Activated T-helper 1 cell treated with anti-CD3 and anti-CD28 coated beads, Interleukin-12 subunit alpha, Interleukin-12 subunit beta, Interleukin-2, Interleukin-4 antibody, amounts not matched to agents 30 ng/mL and 10 ng/mL and 1 ng/mL, durations not matched to agents 14 hours and 24 hours and 36 hours (primary cell): ENCODE measurements at regions not wholly inside any gene's neighbourhood (a gene's known extent, or its start where the extent isn't known, plus 50 kb on each side); places are given as distances from the start of the nearest gene placed in this dataset.

ENCODE experiments used
- DNase-seq: peaks from one replicate; pipeline ENCODE4 v3.0.0; 2021; ENCODE audit warnings: low spot score
- H3K27ac Mint-ChIP-seq: one replicate; pipeline ENCODE4 v1.8.0; 2021; ENCODE audit warnings: mild to moderate bottlenecking, mixed read lengths
- H3K27me3 Mint-ChIP-seq: one replicate; pipeline ENCODE4 v1.8.0; 2022; ENCODE audit warnings: mild to moderate bottlenecking, moderate library complexity, mixed read lengths; ENCODE audit not compliant: insufficient read depth
- H3K36me3 Mint-ChIP-seq: one replicate; pipeline ENCODE4 v1.8.0; 2021; ENCODE audit warnings: low read depth, mixed read lengths
- H3K4me1 Mint-ChIP-seq: one replicate; pipeline ENCODE4 v1.8.0; 2021; ENCODE audit warnings: low read depth, mixed read lengths
- H3K4me3 Mint-ChIP-seq: one replicate; pipeline ENCODE4 v1.8.0; 2021; ENCODE audit warnings: mild to moderate bottlenecking, moderate library complexity, mixed read lengths
- H3K9me3 Mint-ChIP-seq: one replicate; pipeline ENCODE4 v1.8.0; 2021; ENCODE audit warnings: mixed read lengths
- intact Hi-C: fragments of 100-400 bp; cut with micrococcal nuclease; formaldehyde crosslinking; loops from one replicate; pipeline ENCODE4 v1.15.1; 2024

DNA sequence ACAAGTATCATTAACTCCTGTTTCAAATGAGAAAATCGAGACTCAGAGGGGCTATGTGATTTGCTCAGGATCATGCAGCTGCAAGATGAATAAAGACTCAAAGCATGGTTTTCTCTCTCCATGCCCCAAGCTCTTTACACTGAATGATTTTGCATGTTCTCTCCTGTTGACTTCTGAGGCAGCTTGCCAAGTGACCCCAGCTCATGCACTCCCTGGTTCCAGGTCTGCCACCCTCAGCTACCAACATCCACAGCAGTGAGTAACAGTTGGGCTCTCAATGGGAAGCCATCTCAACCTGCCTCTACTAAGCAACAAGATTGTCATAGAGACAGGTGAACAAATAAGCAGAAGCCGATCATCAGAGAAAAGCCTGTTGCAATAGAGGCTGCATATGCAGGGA lies 116.9 kb upstream of the GADL1 start:
- peaks cover 17% of the 10 kb centered on the region for H3K4me1 Mint-ChIP-seq
- intact Hi-C loops: no loop called here
- no peak overlapping the region for H3K4me3 Mint-ChIP-seq
- H3K36me3 Mint-ChIP-seq: peaks cover 1% of the 10 kb centered on the region
- DNase-seq: no peak
- peaks cover 12% of the 10 kb centered on the region for H3K9me3 Mint-ChIP-seq
- H3K27me3 Mint-ChIP-seq: no peaks in the 10 kb centered on the region
- no peak overlapping the region for H3K27ac Mint-ChIP-seq

DNA sequence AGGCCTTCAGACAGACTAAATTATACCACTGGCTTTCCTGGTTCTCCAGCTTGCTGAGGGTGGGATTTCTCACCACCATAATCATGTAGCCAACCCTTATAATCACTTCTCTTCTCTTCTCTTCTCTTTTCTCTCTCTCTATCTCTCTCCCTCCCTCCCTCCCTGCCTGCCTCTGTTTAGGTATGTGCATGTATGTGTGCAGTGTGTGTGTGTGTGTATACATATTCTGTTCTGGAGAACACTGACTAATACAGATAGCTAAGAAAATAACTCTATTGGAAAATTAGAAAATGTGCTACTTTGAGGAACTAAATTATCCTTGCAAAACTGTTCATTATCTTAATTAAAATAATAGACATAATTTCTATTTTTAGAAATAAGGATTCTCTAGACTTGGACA lies 118.6 kb upstream of the GADL1 start:
- no peak overlapping the region for H3K27ac Mint-ChIP-seq
- H3K36me3 Mint-ChIP-seq: no peaks in the 10 kb centered on the region
- H3K4me1 Mint-ChIP-seq: peaks cover 20% of the 10 kb centered on the region
- intact Hi-C loops: no loop called here
- H3K27me3 Mint-ChIP-seq: no peaks in the 10 kb centered on the region
- H3K9me3 Mint-ChIP-seq: peaks cover 11% of the 10 kb centered on the region
- DNase-seq: no peak
- H3K4me3 Mint-ChIP-seq: no peak overlapping the region

DNA sequence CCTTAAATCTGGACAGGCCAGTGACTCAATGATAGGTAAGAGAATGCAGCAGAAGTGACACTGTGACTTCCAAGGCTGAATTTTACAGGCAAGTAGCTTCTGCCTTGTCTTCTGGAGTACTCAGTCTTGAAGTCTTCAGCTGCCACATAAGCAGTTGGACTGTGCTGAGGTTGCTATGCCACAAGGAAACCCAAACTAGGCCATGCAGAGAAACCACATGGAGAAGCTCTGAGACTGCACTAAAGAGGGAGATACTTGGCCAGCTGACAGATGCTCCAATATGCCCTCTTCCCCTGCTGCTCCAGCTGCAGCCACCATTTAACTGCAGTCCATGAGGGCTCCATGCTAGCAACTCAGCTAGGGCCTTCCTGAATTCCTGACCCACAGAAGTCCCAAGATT lies 119.4 kb upstream of the GADL1 start:
- Mint-ChIP-seq H3K27me3 (no peaks in the 10 kb centered on the region), H3K9me3 (peaks cover 7% of the 10 kb centered on the region), H3K36me3 (no peaks in the 10 kb centered on the region), H3K4me1 (peaks cover 18% of the 10 kb centered on the region), H3K27ac (no peak overlapping the region), H3K4me3 (no peak overlapping the region)
- no peak for DNase-seq
- intact Hi-C loops: no loop called here

DNA sequence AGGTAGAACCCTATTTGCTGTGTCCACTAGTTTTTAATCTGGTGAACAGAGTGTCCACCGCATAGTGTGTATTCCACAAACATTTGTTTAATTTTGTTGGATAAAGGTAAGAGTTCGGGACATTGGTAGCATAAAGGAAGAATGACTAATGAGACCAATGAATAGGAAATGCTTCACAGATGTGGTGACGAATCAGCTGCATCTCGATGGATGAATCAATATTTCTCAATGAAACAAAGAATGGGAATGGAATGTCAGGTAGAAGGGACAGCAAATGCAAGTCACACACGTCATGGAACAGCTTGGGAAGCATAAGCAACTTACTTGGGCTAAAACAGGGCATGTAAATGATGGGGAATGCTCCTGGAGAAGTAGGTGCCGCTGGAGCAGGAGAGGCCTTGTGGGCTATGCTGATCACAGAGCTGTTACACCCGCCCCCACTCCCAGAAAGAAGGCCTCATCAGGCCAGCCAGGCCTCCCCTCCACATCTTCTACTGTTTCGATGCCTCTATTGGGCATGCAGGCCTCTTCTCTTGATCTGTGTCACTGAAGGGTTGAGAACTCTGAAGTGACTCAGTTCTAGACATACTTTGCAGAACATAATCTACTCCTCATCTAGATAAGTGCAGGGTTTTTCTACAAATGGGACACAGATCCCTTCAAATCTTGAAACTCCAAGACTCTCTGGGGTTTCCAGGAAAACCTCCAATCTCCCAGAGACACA lies 120.0 kb upstream of the GADL1 start:
- H3K4me3 Mint-ChIP-seq: no peak overlapping the region
- intact Hi-C loops: no loop called here
- peaks cover 15% of the 10 kb centered on the region for H3K4me1 Mint-ChIP-seq
- no peaks in the 10 kb centered on the region for H3K36me3 Mint-ChIP-seq
- no peak for DNase-seq
- no peaks in the 10 kb centered on the region for H3K27me3 Mint-ChIP-seq
- H3K27ac Mint-ChIP-seq: no peak overlapping the region
- peaks cover 4% of the 10 kb centered on the region for H3K9me3 Mint-ChIP-seq

DNA sequence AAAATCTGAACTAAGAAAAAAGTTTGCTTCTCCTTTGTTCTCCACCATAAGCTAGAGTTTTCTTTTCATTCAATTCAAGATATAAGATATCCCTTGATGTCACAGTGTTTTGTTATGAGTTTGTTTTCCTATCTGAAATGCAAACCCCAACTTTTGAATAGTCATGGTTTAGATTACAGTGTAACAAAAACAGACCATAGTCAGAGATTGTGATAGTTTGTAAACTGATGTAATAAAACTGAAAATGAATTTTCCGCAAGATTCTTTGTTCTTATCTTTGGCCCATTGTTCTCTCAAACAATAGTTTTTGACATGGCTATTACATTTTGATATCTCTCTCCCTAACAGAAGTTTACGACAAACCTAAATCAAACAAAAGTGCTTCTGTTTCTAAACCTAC lies 121.7 kb upstream of the GADL1 start:
- no peaks in the 10 kb centered on the region for H3K27me3 Mint-ChIP-seq
- H3K4me3 Mint-ChIP-seq: no peak overlapping the region

DNA sequence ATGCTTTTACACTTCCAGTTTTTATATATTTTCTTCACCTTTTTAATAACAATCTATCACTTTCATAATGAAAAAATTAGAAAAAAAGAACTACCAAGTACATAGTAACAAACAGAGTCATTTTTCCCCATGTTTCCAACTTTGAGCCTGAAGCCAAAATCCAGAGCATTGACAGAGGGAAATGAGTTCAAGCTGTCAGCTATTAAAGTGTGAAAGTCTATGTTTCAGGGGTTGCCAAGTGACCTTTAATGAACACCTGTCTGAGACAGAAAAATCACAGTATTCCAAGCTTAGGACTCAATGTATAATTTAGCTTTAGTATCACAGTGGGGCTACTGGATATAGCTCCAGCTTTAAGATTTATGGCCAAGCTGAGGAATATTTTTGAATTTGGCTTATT lies 128.3 kb upstream of the GADL1 start:
- H3K4me3 Mint-ChIP-seq: no peak overlapping the region
- H3K27me3 Mint-ChIP-seq: no peaks in the 10 kb centered on the region
- intact Hi-C loops: no loop called here
- H3K4me1 Mint-ChIP-seq: no peaks in the 10 kb centered on the region
- peaks cover 12% of the 10 kb centered on the region for H3K9me3 Mint-ChIP-seq
- no peak for DNase-seq
- no peak overlapping the region for H3K27ac Mint-ChIP-seq
- no peaks in the 10 kb centered on the region for H3K36me3 Mint-ChIP-seq

More for the DNA sequence above, 121.7 kb upstream of the GADL1 start:
- H3K36me3 Mint-ChIP-seq: no peaks in the 10 kb centered on the region
- peaks cover 15% of the 10 kb centered on the region for H3K4me1 Mint-ChIP-seq
- H3K9me3 Mint-ChIP-seq: peaks cover 7% of the 10 kb centered on the region
- DNase-seq: no peak
- intact Hi-C loops: no loop called here
- no peak overlapping the region for H3K27ac Mint-ChIP-seq

DNA sequence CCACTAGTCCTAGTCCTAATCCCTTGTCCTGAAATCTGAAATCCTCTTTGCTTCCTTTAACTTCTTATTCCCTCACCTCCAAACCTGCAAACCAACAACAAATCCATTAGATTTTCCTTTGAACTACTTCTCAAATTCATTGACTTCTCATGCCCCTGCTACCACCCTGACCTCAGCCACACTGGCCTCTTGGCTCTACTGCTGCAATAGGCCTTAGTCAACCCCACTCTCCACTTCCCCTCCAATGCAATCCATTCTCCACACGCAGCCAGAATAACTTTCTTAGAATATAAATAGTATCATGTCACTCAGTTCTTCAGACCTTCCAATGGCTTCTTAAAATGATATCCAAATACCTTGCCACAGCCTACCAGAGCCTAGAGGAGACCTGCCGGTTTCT lies 131.1 kb upstream of the GADL1 start:
- DNase-seq: no peak
- H3K36me3 Mint-ChIP-seq: peaks cover 2% of the 10 kb centered on the region
- H3K27ac Mint-ChIP-seq: no peak overlapping the region
- no peak overlapping the region for H3K4me3 Mint-ChIP-seq
- intact Hi-C loops: no loop called here
- H3K27me3 Mint-ChIP-seq: no peaks in the 10 kb centered on the region
- H3K9me3 Mint-ChIP-seq: peaks cover 15% of the 10 kb centered on the region
- H3K4me1 Mint-ChIP-seq: no peaks in the 10 kb centered on the region

DNA sequence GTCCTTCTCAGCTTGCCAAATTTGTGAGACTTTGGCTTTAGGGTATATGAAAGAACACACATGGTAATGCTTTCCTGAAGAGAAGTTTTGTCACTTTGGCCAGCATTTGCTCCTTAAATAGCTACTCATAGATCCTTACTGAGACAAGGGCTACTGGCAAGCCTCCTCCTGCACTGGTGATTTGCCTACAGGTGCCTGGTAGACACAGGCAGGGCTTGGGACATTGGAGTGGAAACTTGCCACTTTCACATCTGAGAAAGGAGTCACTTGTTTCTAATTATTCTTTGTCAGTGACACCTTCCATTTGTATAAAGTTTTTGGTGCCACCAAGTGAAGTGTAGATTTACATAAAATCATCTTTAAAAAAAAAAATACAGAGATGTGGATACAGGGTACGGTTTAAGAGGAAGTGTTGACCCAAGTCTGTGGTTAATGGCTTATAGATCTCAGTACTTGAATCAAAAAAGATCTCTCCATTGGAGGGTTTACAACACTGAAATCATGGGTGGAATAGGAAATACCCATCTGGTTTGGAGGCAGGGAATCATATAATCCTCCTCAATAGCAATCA lies 132.8 kb upstream of the GADL1 start:
- peaks cover 2% of the 10 kb centered on the region for H3K27me3 Mint-ChIP-seq
- peaks cover 2% of the 10 kb centered on the region for H3K36me3 Mint-ChIP-seq

DNA sequence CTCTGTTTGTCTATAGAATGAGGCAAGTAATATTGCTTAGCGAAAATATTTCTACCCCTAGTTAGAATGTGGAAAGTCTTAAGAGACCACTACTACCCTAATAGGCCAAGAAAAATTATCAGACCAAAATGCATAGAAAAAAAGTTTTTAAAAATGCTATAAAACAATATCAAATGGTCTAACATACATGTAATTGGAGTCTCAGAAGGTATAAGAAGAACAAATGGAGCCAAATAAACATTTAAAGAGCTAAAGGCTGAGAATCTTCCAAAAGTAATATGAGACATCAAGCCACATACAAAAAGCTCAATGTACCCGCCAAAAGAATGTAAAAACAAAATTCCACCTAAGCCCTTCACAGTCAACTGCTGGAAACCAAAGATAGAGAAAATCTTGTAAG lies 133.5 kb upstream of the GADL1 start:
- DNase-seq: no peak
- Mint-ChIP-seq H3K27me3 (peaks cover 2% of the 10 kb centered on the region), H3K4me3 (no peak overlapping the region), H3K36me3 (peaks cover 2% of the 10 kb centered on the region), H3K4me1 (no peaks in the 10 kb centered on the region), H3K9me3 (peaks cover 15% of the 10 kb centered on the region), H3K27ac (no peak overlapping the region)
- intact Hi-C loops: no loop called here

More for the DNA sequence above, 132.8 kb upstream of the GADL1 start:
- no peak overlapping the region for H3K27ac Mint-ChIP-seq
- no peak overlapping the region for H3K4me3 Mint-ChIP-seq
- H3K9me3 Mint-ChIP-seq: peaks cover 15% of the 10 kb centered on the region
- intact Hi-C loops: no loop called here
- DNase-seq: no peak
- H3K4me1 Mint-ChIP-seq: no peaks in the 10 kb centered on the region

DNA sequence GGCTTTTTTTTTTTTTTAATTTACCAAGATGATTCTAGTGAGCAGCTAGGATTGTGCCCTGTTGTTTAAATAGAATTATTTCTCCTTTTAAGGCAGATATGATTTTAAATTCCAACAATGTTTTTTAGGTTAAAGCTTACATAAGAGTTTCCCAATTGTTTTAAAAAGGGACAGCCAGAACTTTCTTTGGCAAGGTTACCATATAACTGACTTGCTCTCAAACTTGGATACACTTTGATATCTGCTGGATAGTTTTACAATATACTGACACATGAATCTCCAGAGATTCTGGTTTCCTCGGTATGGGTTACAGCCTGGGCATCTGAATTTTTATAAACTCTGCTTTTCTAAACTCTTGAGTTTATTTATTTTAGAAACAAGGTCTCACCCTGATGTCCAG lies 134.3 kb upstream of the GADL1 start:
- no peaks in the 10 kb centered on the region for H3K4me1 Mint-ChIP-seq
- no peak for DNase-seq
- no peak overlapping the region for H3K4me3 Mint-ChIP-seq
- H3K9me3 Mint-ChIP-seq: peaks cover 15% of the 10 kb centered on the region
- peaks cover 2% of the 10 kb centered on the region for H3K36me3 Mint-ChIP-seq
- H3K27me3 Mint-ChIP-seq: peaks cover 2% of the 10 kb centered on the region
- intact Hi-C loops: no loop called here
- no peak overlapping the region for H3K27ac Mint-ChIP-seq

DNA sequence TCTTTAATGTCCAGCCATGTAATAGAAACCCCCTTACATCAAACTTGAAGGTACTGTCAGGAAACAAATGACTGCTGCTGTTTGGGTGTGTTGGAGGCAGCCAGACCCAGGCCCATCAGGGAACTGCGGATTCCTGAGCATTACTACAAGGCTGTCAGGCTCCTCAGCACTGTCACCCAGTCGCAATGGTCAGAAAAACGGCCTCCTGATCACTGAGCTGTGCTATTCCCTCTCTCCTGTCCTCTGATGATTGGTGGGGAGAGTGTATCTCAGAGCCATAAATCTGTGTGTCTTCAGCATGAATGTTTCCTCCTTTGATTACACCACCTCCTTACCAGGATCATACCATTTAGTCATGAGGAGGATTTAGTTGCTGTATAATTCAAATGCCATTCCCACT lies 135.2 kb upstream of the GADL1 start:
- Mint-ChIP-seq H3K36me3 (peaks cover 2% of the 10 kb centered on the region), H3K27ac (no peak overlapping the region), H3K4me1 (no peaks in the 10 kb centered on the region), H3K4me3 (no peak overlapping the region), H3K27me3 (peaks cover 2% of the 10 kb centered on the region), H3K9me3 (peaks cover 15% of the 10 kb centered on the region)
- intact Hi-C loops: no loop called here
- no peak for DNase-seq

DNA sequence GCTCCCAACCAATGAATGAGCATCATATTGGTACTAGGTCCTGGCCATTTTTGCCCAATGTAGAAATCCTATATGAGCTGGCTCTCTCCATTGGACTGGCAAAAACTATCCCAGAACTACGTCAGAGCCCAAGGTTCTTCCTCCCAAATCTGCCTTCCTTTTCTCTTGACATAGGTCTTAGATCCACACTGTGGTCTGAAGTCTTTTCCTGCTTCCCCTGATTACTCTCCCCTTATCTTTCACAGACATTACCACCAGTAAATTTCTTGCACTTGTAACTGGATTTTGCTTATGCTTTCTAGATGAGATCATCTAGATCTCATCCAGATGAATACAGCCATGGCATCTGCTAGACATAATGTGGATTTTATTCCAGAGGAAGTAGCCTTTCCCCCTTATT lies 141.2 kb upstream of the GADL1 start:
- Mint-ChIP-seq H3K9me3 (no peaks in the 10 kb centered on the region), H3K36me3 (no peaks in the 10 kb centered on the region), H3K27me3 (peaks cover 2% of the 10 kb centered on the region), H3K27ac (no peak overlapping the region), H3K4me1 (no peaks in the 10 kb centered on the region), H3K4me3 (no peak overlapping the region)
- DNase-seq: no peak
- intact Hi-C loops: no loop called here

DNA sequence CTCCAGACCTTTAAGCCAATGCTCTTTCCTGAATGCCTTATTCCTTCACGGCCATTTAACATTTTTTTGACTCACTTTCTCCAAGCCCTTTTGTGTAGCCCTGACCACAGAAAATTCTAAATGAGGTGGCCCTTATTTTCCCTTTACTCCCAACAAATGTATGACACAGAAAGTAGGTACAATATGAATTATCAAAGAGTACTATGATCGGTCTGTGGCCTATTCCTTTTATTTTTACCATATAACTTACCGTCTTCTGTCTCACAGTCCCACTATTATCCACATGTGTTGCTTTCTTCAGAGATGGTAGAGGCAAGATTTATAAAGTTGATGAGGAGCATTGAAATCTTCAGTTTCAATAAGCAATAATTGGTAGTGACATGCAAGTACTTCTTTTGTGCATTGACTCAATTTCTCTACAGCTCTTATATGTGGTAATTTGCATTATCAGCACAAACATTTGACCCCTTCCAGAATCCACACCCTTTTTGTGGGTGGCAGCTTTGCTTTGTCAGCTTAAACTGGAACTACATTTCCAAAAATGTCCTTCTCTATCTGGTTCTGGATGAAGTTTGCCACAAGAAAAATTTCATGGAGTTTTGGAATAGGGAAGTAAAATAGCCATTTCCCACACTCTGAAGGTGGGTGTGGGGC lies 143.8 kb upstream of the GADL1 start:
- Mint-ChIP-seq H3K36me3 (peaks cover 3% of the 10 kb centered on the region), H3K4me3 (no peak overlapping the region), H3K27me3 (no peaks in the 10 kb centered on the region), H3K4me1 (peaks cover 3% of the 10 kb centered on the region), H3K27ac (no peak overlapping the region), H3K9me3 (peaks cover 11% of the 10 kb centered on the region)
- DNase-seq: no peak
- intact Hi-C loops: no loop called here
